PC-3 (cell line): ENCODE measurements at regions not wholly inside any gene's neighbourhood (a gene's known extent, or its start where the extent isn't known, plus 50 kb on each side); places are given as distances from the start of the nearest gene placed in this dataset.

Experiments used
- EZH2 ChIP-seq: fragments of 300-600 bp; sonication (generic); IDR thresholded peaks from one replicate; pipeline ENCODE4 v1.6.1; 2017; ENCODE audit warnings: antibody characterized with exemption, mild to moderate bottlenecking, low read length; ENCODE audit not compliant: unreplicated experiment
- EZH2phosphoT487 ChIP-seq: fragments of 300-600 bp; sonication (generic); IDR thresholded peaks from 2 replicates; pipeline ENCODE4 v1.6.1; 2018; ENCODE audit warnings: mild to moderate bottlenecking, antibody characterized with exemption, low read length, borderline replicate concordance
- TF ChIP-seq, protein P1 (sequence below): fragments of 300-600 bp; sonication (generic); conservative IDR thresholded peaks from 2 replicates; pipeline ENCODE4 v1.5.1; 2017; ENCODE audit warnings: antibody characterized with exemption, low read depth, mild to moderate bottlenecking, low read length

GRCh38 chr13:32914686-32915085 lies 101.5 kb upstream of the KL start:
- TF ChIP-seq, protein P1, sequence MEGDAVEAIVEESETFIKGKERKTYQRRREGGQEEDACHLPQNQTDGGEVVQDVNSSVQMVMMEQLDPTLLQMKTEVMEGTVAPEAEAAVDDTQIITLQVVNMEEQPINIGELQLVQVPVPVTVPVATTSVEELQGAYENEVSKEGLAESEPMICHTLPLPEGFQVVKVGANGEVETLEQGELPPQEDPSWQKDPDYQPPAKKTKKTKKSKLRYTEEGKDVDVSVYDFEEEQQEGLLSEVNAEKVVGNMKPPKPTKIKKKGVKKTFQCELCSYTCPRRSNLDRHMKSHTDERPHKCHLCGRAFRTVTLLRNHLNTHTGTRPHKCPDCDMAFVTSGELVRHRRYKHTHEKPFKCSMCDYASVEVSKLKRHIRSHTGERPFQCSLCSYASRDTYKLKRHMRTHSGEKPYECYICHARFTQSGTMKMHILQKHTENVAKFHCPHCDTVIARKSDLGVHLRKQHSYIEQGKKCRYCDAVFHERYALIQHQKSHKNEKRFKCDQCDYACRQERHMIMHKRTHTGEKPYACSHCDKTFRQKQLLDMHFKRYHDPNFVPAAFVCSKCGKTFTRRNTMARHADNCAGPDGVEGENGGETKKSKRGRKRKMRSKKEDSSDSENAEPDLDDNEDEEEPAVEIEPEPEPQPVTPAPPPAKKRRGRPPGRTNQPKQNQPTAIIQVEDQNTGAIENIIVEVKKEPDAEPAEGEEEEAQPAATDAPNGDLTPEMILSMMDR, result no peak
- no peak for TF ChIP-seq EZH2phosphoT487
- TF ChIP-seq EZH2, result no peak
